Astrocyte (in vitro differentiated cells and primary cell): ENCODE measurements at regions not wholly inside any gene's neighbourhood (a gene's known extent, or its start where the extent isn't known, plus 50 kb on each side); places are given as distances from the start of the nearest gene placed in this dataset.
A peak's percentile ranks its signal among the peaks of the same experiment; 100 is the strongest.

Experiments
- DNase-seq: peaks from one replicate; pipeline ENCODE4 v3.0.0-alpha.2; 2010; ENCODE audit warnings: low read depth
- FAIRE-seq: peaks from 2 replicates; lab custom pipeline; 2011; peaks lifted over from hg19 to GRCh38; lab: Jason Lieb, UNC
- H2AFZ ChIP-seq: 2 replicates; pipeline ENCODE4 v1.6.0; 2012; ENCODE audit warnings: low read depth, low read length, inconsistent platforms
- H3K27ac ChIP-seq: 2 replicates; pipeline ENCODE4 v1.5.1; 2011; ENCODE audit warnings: low read depth, low read length, inconsistent platforms
- H3K27me3 ChIP-seq: 2 replicates; pipeline ENCODE4 v1.6.0; 2011; ENCODE audit warnings: low read length, inconsistent platforms; ENCODE audit not compliant: insufficient read depth
- H3K36me3 ChIP-seq: 2 replicates; pipeline ENCODE4 v1.5.1; 2011; ENCODE audit warnings: low read length, inconsistent platforms; ENCODE audit not compliant: insufficient read depth
- H3K4me1 ChIP-seq: 2 replicates; pipeline ENCODE4 v1.5.1; 2011; ENCODE audit warnings: low read length, inconsistent platforms; ENCODE audit not compliant: insufficient read depth
- H3K4me2 ChIP-seq: 2 replicates; pipeline ENCODE4 v1.6.0; 2012; ENCODE audit warnings: low read length, inconsistent platforms
- H3K4me3 ChIP-seq: 2 replicates; pipeline ENCODE4 v1.5.1; 2011; ENCODE audit warnings: low read depth, mild to moderate bottlenecking, low read length, inconsistent platforms; ENCODE audit not compliant: insufficient read depth
- H3K79me2 ChIP-seq: 2 replicates; pipeline ENCODE4 v1.6.0; 2012; ENCODE audit warnings: mild to moderate bottlenecking, low read length, inconsistent platforms; ENCODE audit not compliant: insufficient read depth
- H3K9ac ChIP-seq: 2 replicates; pipeline ENCODE4 v1.6.0; 2012; ENCODE audit warnings: mild to moderate bottlenecking, low read length, inconsistent platforms
- H3K9me3 ChIP-seq: 2 replicates; pipeline ENCODE4 v1.5.1; 2012; ENCODE audit warnings: low read depth, mild to moderate bottlenecking, low read length, inconsistent platforms; ENCODE audit not compliant: insufficient read depth
- H4K20me1 ChIP-seq: 2 replicates; pipeline ENCODE4 v1.6.0; 2012; ENCODE audit warnings: low read length, inconsistent platforms; ENCODE audit not compliant: insufficient read depth
- H3K27ac Mint-ChIP-seq: one replicate; pipeline ENCODE4 v1.8.0; 2021; ENCODE audit warnings: mild to moderate bottlenecking, mixed read lengths; ENCODE audit not compliant: unreplicated experiment
- H3K27me3 Mint-ChIP-seq: one replicate; pipeline ENCODE4 v1.8.0; 2021; ENCODE audit warnings: low read depth, mixed read lengths; ENCODE audit not compliant: unreplicated experiment
- H3K36me3 Mint-ChIP-seq: one replicate; pipeline ENCODE4 v1.8.0; 2021; ENCODE audit warnings: low read depth, mixed read lengths; ENCODE audit not compliant: unreplicated experiment
- H3K4me1 Mint-ChIP-seq: one replicate; pipeline ENCODE4 v1.8.0; 2021; ENCODE audit warnings: low read depth, mixed read lengths; ENCODE audit not compliant: unreplicated experiment
- H3K4me3 Mint-ChIP-seq: one replicate; pipeline ENCODE4 v1.8.0; 2021; ENCODE audit warnings: mild to moderate bottlenecking, moderate library complexity, mixed read lengths; ENCODE audit not compliant: unreplicated experiment
- H3K9me3 Mint-ChIP-seq: one replicate; pipeline ENCODE4 v1.8.0; 2021; ENCODE audit warnings: mild to moderate bottlenecking, mixed read lengths; ENCODE audit not compliant: unreplicated experiment
- EZH2 ChIP-seq: IDR thresholded peaks from 2 replicates; pipeline ENCODE4 v1.6.1; 2012; ENCODE audit warnings: mild to moderate bottlenecking, low read length, inconsistent platforms; ENCODE audit not compliant: insufficient read depth
- TF ChIP-seq, protein P1 (sequence below): IDR thresholded peaks from 2 replicates; pipeline ENCODE4 v1.5.1; 2011; ENCODE audit warnings: low read depth, mild to moderate bottlenecking, inconsistent platforms, low read length, moderate library complexity; ENCODE audit not compliant: insufficient read depth

DNA sequence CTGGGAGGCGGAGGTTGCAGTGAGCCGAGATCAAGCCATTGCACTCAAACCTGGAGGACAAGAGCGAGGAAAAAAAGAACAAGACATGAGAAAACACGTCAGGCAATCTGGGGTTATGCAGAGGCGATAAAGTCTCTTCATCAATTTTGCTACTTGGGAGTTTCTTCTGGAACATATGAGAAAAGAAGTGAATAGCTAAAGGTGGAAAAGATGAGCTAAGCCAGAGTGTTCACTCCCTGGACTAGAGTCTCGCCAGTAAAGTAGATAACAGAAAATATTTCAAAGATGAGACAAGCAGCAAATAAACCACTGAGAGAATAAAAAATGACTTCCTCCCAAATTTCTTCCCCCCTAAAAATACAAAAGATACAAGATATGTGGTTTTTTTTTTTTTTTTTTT lies 188.4 kb upstream of the HES1 start:
- DNase-seq (peak; percentile 89), FAIRE-seq (no peak)
- no peaks in the 10 kb centered on the region for H3K79me2 ChIP-seq
- H3K4me1 Mint-ChIP-seq, result peaks cover 13% of the 10 kb centered on the region
- H3K27me3 ChIP-seq, result peaks cover 34% of the 10 kb centered on the region
- H2AFZ ChIP-seq, result no peak overlapping the region
- peaks cover 16% of the 10 kb centered on the region for H3K9me3 Mint-ChIP-seq
- peaks cover 85% of the 10 kb centered on the region for H3K27me3 Mint-ChIP-seq
- no peaks in the 10 kb centered on the region for H4K20me1 ChIP-seq
- H3K36me3 ChIP-seq, result no peaks in the 10 kb centered on the region
- H3K4me1 ChIP-seq, result no peaks in the 10 kb centered on the region
- H3K36me3 Mint-ChIP-seq, result peaks cover 2% of the 10 kb centered on the region
- H3K9me3 ChIP-seq, result no peaks in the 10 kb centered on the region
- no peak overlapping the region for H3K4me3 ChIP-seq
- H3K4me2 ChIP-seq, result no peak overlapping the region
- H3K27ac ChIP-seq, result no peak overlapping the region
- H3K4me3 Mint-ChIP-seq, result no peak overlapping the region
- no peak for TF ChIP-seq EZH2
- TF ChIP-seq, protein P1, sequence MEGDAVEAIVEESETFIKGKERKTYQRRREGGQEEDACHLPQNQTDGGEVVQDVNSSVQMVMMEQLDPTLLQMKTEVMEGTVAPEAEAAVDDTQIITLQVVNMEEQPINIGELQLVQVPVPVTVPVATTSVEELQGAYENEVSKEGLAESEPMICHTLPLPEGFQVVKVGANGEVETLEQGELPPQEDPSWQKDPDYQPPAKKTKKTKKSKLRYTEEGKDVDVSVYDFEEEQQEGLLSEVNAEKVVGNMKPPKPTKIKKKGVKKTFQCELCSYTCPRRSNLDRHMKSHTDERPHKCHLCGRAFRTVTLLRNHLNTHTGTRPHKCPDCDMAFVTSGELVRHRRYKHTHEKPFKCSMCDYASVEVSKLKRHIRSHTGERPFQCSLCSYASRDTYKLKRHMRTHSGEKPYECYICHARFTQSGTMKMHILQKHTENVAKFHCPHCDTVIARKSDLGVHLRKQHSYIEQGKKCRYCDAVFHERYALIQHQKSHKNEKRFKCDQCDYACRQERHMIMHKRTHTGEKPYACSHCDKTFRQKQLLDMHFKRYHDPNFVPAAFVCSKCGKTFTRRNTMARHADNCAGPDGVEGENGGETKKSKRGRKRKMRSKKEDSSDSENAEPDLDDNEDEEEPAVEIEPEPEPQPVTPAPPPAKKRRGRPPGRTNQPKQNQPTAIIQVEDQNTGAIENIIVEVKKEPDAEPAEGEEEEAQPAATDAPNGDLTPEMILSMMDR, result no peak
- no peak overlapping the region for H3K9ac ChIP-seq
- no peak overlapping the region for H3K27ac Mint-ChIP-seq

DNA sequence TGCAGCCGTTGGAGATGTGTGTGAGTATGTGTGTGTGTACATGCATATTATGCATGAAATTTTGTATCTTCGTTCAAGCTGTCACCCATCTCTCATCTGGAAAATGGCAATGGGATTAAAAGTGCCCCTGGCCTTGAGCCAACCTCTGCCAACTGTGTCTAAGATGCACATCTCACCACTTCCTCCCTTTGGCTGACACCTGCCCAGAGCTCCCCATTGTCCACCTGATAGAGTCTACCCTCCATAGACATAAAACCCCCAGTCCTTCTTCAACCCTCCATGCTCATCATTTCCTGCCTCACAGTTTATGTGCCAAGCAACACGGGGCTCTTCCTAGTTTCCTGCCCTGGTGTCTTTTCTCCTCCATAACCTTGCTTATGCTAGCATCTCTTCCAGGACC lies 187.5 kb upstream of the HES1 start:
- no peak overlapping the region for H3K9ac ChIP-seq
- peaks cover 17% of the 10 kb centered on the region for H3K9me3 Mint-ChIP-seq
- H3K4me2 ChIP-seq, result no peak overlapping the region
- no peaks in the 10 kb centered on the region for H3K9me3 ChIP-seq
- no peak overlapping the region for H3K4me3 ChIP-seq
- H4K20me1 ChIP-seq, result no peaks in the 10 kb centered on the region
- H3K4me3 Mint-ChIP-seq, result no peak overlapping the region
- FAIRE-seq (no peak), DNase-seq (no peak)
- no peaks in the 10 kb centered on the region for H3K4me1 ChIP-seq
- no peak overlapping the region for H3K27ac ChIP-seq
- H3K36me3 Mint-ChIP-seq, result peaks cover 2% of the 10 kb centered on the region
- peaks cover 78% of the 10 kb centered on the region for H3K27me3 Mint-ChIP-seq
- no peaks in the 10 kb centered on the region for H3K36me3 ChIP-seq
- no peak overlapping the region for H3K27ac Mint-ChIP-seq
- peaks cover 13% of the 10 kb centered on the region for H3K4me1 Mint-ChIP-seq
- H2AFZ ChIP-seq, result no peak overlapping the region
- TF ChIP-seq EZH2, result no peak
- TF ChIP-seq, protein P1, result no peak
- H3K27me3 ChIP-seq, result peaks cover 32% of the 10 kb centered on the region
- no peaks in the 10 kb centered on the region for H3K79me2 ChIP-seq

DNA sequence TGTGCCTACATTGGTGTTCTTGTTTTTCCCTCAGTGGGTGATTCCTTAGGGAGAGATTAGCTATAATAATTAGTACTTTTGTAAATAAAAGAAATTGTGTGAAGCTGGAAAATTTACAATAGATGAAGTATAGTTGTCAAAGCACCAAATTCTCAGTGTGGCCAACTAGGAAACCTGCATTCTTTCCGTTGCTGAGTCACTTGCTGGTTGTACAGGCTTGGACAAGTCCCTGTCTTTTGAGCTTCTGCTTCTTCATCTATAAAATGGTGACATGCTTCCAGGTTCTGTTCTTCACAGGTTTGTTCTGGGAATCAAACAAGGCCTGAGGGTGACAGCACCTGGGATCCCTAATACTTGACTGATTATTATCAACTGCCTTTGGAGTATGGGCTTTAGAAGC lies 184.1 kb upstream of the HES1 start:
- Mint-ChIP-seq H3K36me3 (peaks cover 4% of the 10 kb centered on the region), H3K4me1 (peaks cover 10% of the 10 kb centered on the region)

More for the DNA sequence above, 184.1 kb upstream of the HES1 start:
- Histone ChIP-seq H3K4me3 (no peak overlapping the region), H3K4me2 (no peak overlapping the region), H3K27ac (no peak overlapping the region), H3K27me3 (peaks cover 10% of the 10 kb centered on the region), H3K79me2 (no peaks in the 10 kb centered on the region), H3K9me3 (no peaks in the 10 kb centered on the region), H3K9ac (no peak overlapping the region), H3K36me3 (no peaks in the 10 kb centered on the region), H3K4me1 (no peaks in the 10 kb centered on the region), H4K20me1 (no peaks in the 10 kb centered on the region), H2AFZ (no peak overlapping the region)
- TF ChIP-seq, protein P1, result no peak
- TF ChIP-seq EZH2, result no peak
- no peak for FAIRE-seq
- Mint-ChIP-seq H3K27me3 (peaks cover 51% of the 10 kb centered on the region), H3K4me3 (no peak overlapping the region), H3K9me3 (peaks cover 33% of the 10 kb centered on the region), H3K27ac (peak overlapping the region; percentile 9)
- DNase-seq, result no peak
